ENCODE measurements at regions not wholly inside any gene's neighbourhood (a gene's known extent, or its start where the extent isn't known, plus 50 kb on each side); places are given as distances from the start of the nearest gene placed in this dataset.

DNA sequence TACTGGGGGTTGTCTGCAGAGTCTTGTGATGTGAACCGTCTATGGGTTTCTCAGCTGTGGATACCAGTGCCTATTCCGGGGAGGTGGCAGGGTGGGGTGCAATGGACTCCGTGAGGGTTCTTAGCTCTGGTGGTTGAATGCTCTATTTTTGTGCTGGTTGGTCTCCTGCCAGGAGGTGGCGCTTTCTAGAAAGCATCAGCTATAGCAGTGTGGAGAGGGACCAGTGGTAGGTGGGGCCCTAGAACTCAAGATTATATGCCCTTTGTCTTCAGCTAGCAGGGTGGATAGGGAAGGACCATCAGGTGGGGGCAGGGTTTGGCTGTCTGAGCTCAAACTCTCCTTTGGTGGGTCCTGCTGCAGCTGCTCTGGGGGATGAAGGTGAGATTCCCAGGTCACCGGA is 127.3 kb upstream of the PLD5 start:
- no peak for DNase-seq (ENCODE audit: low spot score)
- TF ChIP-seq, protein P1, sequence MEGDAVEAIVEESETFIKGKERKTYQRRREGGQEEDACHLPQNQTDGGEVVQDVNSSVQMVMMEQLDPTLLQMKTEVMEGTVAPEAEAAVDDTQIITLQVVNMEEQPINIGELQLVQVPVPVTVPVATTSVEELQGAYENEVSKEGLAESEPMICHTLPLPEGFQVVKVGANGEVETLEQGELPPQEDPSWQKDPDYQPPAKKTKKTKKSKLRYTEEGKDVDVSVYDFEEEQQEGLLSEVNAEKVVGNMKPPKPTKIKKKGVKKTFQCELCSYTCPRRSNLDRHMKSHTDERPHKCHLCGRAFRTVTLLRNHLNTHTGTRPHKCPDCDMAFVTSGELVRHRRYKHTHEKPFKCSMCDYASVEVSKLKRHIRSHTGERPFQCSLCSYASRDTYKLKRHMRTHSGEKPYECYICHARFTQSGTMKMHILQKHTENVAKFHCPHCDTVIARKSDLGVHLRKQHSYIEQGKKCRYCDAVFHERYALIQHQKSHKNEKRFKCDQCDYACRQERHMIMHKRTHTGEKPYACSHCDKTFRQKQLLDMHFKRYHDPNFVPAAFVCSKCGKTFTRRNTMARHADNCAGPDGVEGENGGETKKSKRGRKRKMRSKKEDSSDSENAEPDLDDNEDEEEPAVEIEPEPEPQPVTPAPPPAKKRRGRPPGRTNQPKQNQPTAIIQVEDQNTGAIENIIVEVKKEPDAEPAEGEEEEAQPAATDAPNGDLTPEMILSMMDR (IDR thresholded peaks at IDR 0.05; ENCODE audit: extremely low read depth, missing control alignments) = peak; percentile 9

GRCh38 chr1:242641461-242641860 is 117.0 kb upstream of the PLD5 start:
- no peak for DNase-seq (ENCODE audit: low spot score)
- TF ChIP-seq, protein P1 (IDR thresholded peaks at IDR 0.05; ENCODE audit: extremely low read depth, missing control alignments) = no peak

GRCh38 chr1:242639104-242639503 is 114.6 kb upstream of the PLD5 start:
- no peak for DNase-seq (ENCODE audit: low spot score)
- TF ChIP-seq, protein P1 (IDR thresholded peaks at IDR 0.05; ENCODE audit: extremely low read depth, missing control alignments) = no peak

DNA sequence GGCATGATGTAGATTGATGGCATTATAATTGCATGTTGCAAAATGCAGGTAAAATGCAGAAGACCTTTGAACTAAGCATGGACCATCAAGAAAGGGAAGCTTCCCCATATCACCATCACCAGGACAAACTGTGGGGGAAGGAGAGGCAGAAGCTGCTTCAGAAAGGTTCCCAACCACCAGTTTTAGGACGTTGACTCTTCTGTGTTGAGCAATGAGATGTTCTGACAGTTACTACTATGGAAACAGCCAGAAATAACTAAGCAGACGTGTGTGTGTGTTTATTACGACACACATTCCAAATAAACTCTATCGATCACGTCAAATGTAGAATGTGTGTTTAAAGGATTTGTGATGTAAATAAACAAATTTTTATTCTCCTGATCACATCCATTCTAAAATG is 110.2 kb upstream of the PLD5 start:
- TF ChIP-seq, protein P1 (IDR thresholded peaks at IDR 0.05; ENCODE audit: extremely low read depth, missing control alignments) = no peak
- DNase-seq (ENCODE audit: low spot score) = no peak

DNA sequence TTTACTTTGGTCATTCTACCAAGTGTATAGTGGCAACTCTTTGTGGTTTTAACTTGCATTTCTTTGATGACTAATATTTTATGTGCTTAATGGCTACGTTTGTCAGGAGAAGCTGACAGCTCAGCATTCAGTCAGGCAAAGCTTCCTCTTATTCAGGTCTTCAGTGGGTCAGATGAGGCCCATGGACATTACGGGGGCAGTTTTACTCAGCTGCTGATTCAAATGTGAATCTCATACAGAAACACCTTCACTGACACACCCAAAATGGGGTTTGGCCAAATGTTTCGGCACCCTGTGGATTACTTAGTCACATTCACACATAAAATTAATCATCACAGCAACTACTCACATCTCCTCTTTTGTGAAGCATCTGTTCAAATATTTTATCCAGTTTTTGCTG is 104.9 kb upstream of the PLD5 start:
- no peak for DNase-seq (ENCODE audit: low spot score)
- TF ChIP-seq, protein P1 (IDR thresholded peaks at IDR 0.05; ENCODE audit: extremely low read depth, missing control alignments) = no peak

DNA sequence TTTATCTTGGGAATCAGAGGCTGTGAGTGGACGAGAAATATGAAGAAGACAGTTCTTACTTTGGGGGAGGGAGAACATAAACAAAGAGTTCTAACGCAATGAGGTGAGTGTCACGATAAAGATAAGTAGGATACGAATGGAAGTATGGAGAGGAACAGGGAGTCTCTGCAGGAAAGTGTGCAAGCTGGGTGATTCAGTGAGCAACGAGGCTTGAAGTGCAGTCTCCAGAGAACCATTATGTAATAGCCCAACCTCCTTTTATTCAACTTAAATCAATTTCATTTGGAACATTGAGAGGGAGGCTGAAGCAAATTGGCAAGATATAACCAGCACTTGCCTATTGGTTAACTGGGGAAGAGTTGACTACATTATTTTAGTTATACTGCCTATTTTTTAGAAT is 99.3 kb upstream of the PLD5 start:
- TF ChIP-seq, protein P1 (IDR thresholded peaks at IDR 0.05; ENCODE audit: extremely low read depth, missing control alignments) = no peak
- no peak for DNase-seq (ENCODE audit: low spot score)

GRCh38 chr1:242623119-242623518 is 98.6 kb upstream of the PLD5 start:
- TF ChIP-seq, protein P1 (IDR thresholded peaks at IDR 0.05; ENCODE audit: extremely low read depth, missing control alignments) = no peak
- no peak for DNase-seq (ENCODE audit: low spot score)

Data from GM20000 (cell line).